Activated CD8-positive, alpha-beta T cell treated with anti-CD3 and anti-CD28 coated beads for 36 hours (primary cell): ENCODE measurements at regions not wholly inside any gene's neighbourhood (a gene's known extent, or its start where the extent isn't known, plus 50 kb on each side); places are given as distances from the start of the nearest gene placed in this dataset.

ENCODE experiments used
- ATAC-seq: fragments of 200-7000 bp; cut with Tn5 transposase; one replicate; pipeline ENCODE4 v1.10.0; 2021; ENCODE audit warnings: mild to moderate bottlenecking, moderate library complexity
- CTCF ChIA-PET: fragments of 350-600 bp; sonication (Branson Sonifier 250); formaldehyde crosslinking; loops from one replicate; lab custom pipeline; 2021; ENCODE audit warnings: antibody characterized with exemption; lab: Charles Lee
- POLR2A ChIA-PET: fragments of 350-600 bp; sonication (Branson Sonifier 250); formaldehyde crosslinking; loops from one replicate; lab custom pipeline; 2021; ENCODE audit warnings: antibody characterized with exemption; lab: Charles Lee
- DNase-seq: peaks from one replicate; pipeline ENCODE4 v3.0.0-alpha.2; 2020
- H3K27ac Mint-ChIP-seq: one replicate; pipeline ENCODE4 v1.8.0; 2021; ENCODE audit warnings: mild to moderate bottlenecking, mixed read lengths
- H3K27me3 Mint-ChIP-seq: one replicate; pipeline ENCODE4 v1.8.0; 2021; ENCODE audit warnings: mixed read lengths
- H3K36me3 Mint-ChIP-seq: one replicate; pipeline ENCODE4 v1.8.0; 2021; ENCODE audit warnings: low read depth, mixed read lengths
- H3K4me1 Mint-ChIP-seq: one replicate; pipeline ENCODE4 v1.8.0; 2021; ENCODE audit warnings: low read depth, mixed read lengths
- H3K4me3 Mint-ChIP-seq: one replicate; pipeline ENCODE4 v1.8.0; 2021; ENCODE audit warnings: mild to moderate bottlenecking, moderate library complexity, mixed read lengths
- H3K9me3 Mint-ChIP-seq: one replicate; pipeline ENCODE4 v1.8.0; 2021; ENCODE audit warnings: mixed read lengths
- intact Hi-C: fragments of 100-400 bp; cut with micrococcal nuclease; formaldehyde crosslinking; loops from one replicate; pipeline ENCODE4 v1.10.0; 2022
- TF ChIP-seq, protein P1 (sequence below): fragments of 200-600 bp; IDR thresholded peaks from one replicate; pipeline ENCODE4 v1.8.0; 2022; ENCODE audit warnings: antibody characterized with exemption, mild to moderate bottlenecking

DNA sequence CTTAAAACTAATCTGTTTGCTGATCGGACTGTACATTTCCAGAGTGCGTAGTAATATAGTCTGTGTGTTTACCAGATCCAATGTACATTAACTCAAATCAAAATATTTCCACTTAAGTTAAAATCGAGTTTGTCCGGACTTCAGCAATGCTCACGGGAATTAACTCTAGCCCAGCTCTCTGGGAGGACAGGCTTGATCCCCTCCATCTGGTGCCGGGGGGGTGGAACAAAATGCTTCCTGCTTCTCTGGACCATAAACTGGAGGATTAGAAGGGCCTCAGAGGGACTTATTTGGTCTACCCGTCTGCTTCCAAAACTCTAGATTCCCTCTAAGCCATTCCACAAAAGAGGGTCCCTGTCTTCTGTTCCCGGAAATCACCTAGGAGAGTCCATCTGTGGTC lies 511.2 kb downstream of the BUD13 start:
- Mint-ChIP-seq H3K4me3 (no peak overlapping the region), H3K9me3 (no peaks in the 10 kb centered on the region), H3K27me3 (peaks cover 3% of the 10 kb centered on the region), H3K36me3 (no peaks in the 10 kb centered on the region), H3K27ac (no peak overlapping the region), H3K4me1 (no peaks in the 10 kb centered on the region)
- CTCF ChIA-PET, result no interaction called here
- intact Hi-C loops, result no loop called here
- TF ChIP-seq, protein P1, sequence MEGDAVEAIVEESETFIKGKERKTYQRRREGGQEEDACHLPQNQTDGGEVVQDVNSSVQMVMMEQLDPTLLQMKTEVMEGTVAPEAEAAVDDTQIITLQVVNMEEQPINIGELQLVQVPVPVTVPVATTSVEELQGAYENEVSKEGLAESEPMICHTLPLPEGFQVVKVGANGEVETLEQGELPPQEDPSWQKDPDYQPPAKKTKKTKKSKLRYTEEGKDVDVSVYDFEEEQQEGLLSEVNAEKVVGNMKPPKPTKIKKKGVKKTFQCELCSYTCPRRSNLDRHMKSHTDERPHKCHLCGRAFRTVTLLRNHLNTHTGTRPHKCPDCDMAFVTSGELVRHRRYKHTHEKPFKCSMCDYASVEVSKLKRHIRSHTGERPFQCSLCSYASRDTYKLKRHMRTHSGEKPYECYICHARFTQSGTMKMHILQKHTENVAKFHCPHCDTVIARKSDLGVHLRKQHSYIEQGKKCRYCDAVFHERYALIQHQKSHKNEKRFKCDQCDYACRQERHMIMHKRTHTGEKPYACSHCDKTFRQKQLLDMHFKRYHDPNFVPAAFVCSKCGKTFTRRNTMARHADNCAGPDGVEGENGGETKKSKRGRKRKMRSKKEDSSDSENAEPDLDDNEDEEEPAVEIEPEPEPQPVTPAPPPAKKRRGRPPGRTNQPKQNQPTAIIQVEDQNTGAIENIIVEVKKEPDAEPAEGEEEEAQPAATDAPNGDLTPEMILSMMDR, result no peak
- POLR2A ChIA-PET, result no interaction called here
- DNase-seq (no peak), ATAC-seq (no peak)

DNA sequence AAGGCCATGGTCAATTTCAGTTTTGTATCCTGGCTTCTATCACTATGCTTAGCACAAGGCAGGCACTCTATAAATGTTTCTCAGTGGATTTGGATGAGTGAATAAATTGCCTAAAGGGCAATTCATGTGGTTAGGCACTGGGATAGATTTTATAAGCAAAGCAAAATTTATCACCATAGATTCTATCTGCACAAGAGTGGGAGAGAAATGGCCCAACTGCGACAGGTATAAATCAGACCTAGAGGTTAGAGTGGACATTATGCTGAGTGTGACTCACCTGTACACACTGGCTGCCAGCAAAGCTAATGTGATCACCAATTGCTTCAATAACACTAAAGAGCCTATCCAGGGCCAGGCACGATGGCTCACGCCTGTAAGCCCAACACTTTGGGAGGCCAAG lies 514.0 kb downstream of the BUD13 start:
- H3K4me3 Mint-ChIP-seq, result no peak overlapping the region
- H3K27ac Mint-ChIP-seq, result no peak overlapping the region
- DNase-seq, result no peak
- ChIA-PET CTCF (no interaction called here), POLR2A (no interaction called here)
- ATAC-seq, result no peak
- H3K4me1 Mint-ChIP-seq, result no peaks in the 10 kb centered on the region
- intact Hi-C loops, result no loop called here
- peaks cover 2% of the 10 kb centered on the region for H3K27me3 Mint-ChIP-seq
- TF ChIP-seq, protein P1, result no peak
- H3K36me3 Mint-ChIP-seq, result no peaks in the 10 kb centered on the region
- no peaks in the 10 kb centered on the region for H3K9me3 Mint-ChIP-seq

DNA sequence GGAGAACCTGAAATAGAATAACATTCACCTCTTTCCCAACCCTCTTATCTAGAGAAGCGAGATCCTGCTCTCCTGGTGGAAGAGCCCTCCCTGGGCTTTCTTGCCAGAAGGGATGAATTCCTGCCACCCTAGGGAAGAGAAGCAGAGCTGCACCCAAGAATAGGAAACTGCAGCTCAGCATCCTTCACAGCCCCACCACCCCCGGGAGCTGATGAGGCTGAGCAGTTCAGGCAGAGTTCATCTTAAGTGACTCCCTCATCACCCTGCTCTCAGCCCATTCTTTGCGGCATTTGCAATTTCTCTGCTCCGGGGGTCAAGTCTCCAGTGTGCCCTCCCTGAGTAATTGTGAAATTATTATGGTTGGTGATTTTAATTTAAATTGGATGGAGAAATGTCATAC lies 514.9 kb downstream of the BUD13 start:
- ChIA-PET POLR2A (no interaction called here), CTCF (no interaction called here)
- Mint-ChIP-seq H3K27ac (no peak overlapping the region), H3K4me1 (no peaks in the 10 kb centered on the region), H3K9me3 (no peaks in the 10 kb centered on the region), H3K4me3 (no peak overlapping the region), H3K27me3 (peaks cover 2% of the 10 kb centered on the region), H3K36me3 (no peaks in the 10 kb centered on the region)
- intact Hi-C loops, result no loop called here
- TF ChIP-seq, protein P1, result no peak
- DNase-seq (no peak), ATAC-seq (no peak)

GRCh38 chr11:116257092-116257491 lies 515.7 kb downstream of the BUD13 start:
- ATAC-seq (no peak), DNase-seq (no peak)
- ChIA-PET POLR2A (no interaction called here), CTCF (no interaction called here)
- intact Hi-C loops, result no loop called here
- Mint-ChIP-seq H3K27ac (no peak overlapping the region), H3K27me3 (peaks cover 2% of the 10 kb centered on the region), H3K36me3 (no peaks in the 10 kb centered on the region), H3K4me1 (no peaks in the 10 kb centered on the region), H3K9me3 (no peaks in the 10 kb centered on the region), H3K4me3 (no peak overlapping the region)
- TF ChIP-seq, protein P1, result no peak

DNA sequence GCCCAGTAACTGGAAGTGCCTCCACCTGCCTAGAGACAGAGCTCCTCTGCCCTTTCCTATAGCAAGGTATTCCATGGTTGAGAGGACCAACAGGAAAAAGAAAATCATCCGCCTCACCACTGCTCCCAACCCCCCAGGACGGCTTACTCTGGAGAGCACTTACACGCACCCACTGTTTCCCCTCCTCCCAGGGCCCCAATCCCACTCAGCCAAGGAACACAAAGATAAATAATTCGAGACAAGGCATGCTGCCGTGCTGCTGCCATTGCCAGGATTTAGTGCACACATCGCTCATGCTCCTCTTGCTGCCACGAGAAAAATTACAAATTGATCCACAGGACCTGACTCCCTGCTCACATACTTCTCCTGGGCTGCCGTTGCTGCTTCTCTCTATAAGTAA lies 516.6 kb downstream of the BUD13 start:
- H3K27ac Mint-ChIP-seq, result no peak overlapping the region
- CTCF ChIA-PET, result no interaction called here
- H3K4me1 Mint-ChIP-seq, result no peaks in the 10 kb centered on the region
- ATAC-seq (no peak), DNase-seq (no peak)
- TF ChIP-seq, protein P1, result no peak
- intact Hi-C loops, result no loop called here
- H3K27me3 Mint-ChIP-seq, result peaks cover 2% of the 10 kb centered on the region
- POLR2A ChIA-PET, result no interaction called here
- no peaks in the 10 kb centered on the region for H3K9me3 Mint-ChIP-seq
- H3K4me3 Mint-ChIP-seq, result no peak overlapping the region
- H3K36me3 Mint-ChIP-seq, result no peaks in the 10 kb centered on the region
